KBM-7 (cell line): ENCODE measurements at regions not wholly inside any gene's neighbourhood (a gene's known extent, or its start where the extent isn't known, plus 50 kb on each side); places are given as distances from the start of the nearest gene placed in this dataset.
"Not testable (repeated sequence)": the region's sequence is repeated elsewhere in the genome, so short reads cannot be mapped to it uniquely, and the experiment has no call there.

Experiments
- DNase-seq: peaks from one replicate; pipeline ENCODE4 v3.0.0-alpha.2; 2015
- in situ Hi-C: fragments of 300-500 bp; cut with MboI; formaldehyde crosslinking; loops from 2 replicates; pipeline ENCODE4 v1.14.3; 2020; ENCODE audit warnings: low sequenced_read_pairs, low pct_unique_long_range_greater_than_20kb, mixed read lengths

GRCh38 chr1:194859481-194860154 is 1673.2 kb upstream of the B3GALT2 start:
- DNase-seq, in situ Hi-C loops: not testable (repeated sequence)

- DNase-seq, in situ Hi-C loops: not testable (repeated sequence)
Observed at GRCh38 chr1:194858811-194859480, 1672.5 kb upstream of the B3GALT2 start.

- in situ Hi-C loops = no loop called here
- no peak for DNase-seq
Observed at GRCh38 chr1:194857413-194857812, 1671.0 kb upstream of the B3GALT2 start.

GRCh38 chr1:194848846-194849245 is 1662.4 kb upstream of the B3GALT2 start:
- in situ Hi-C loops = no loop called here
- no peak for DNase-seq

GRCh38 chr1:194846488-194846887 is 1660.1 kb upstream of the B3GALT2 start:
- in situ Hi-C loops = no loop called here
- DNase-seq = no peak

- in situ Hi-C loops = no loop called here
- no peak for DNase-seq
Observed at GRCh38 chr1:194843077-194843476, 1656.7 kb upstream of the B3GALT2 start.

GRCh38 chr1:194833111-194833510 is 1646.7 kb upstream of the B3GALT2 start:
- in situ Hi-C loops = no loop called here
- DNase-seq = no peak

- in situ Hi-C loops, DNase-seq: not testable (repeated sequence)
Observed at GRCh38 chr1:194831595-194831994, 1645.2 kb upstream of the B3GALT2 start.

- in situ Hi-C loops = no loop called here
- DNase-seq = peak; percentile 6
Observed at GRCh38 chr1:194830387-194830786, 1644.0 kb upstream of the B3GALT2 start.

- no peak for DNase-seq
- in situ Hi-C loops = no loop called here
Observed at GRCh38 chr1:194829492-194829891, 1643.1 kb upstream of the B3GALT2 start.

GRCh38 chr1:194825382-194825781 is 1639.0 kb upstream of the B3GALT2 start:
- DNase-seq = no peak
- in situ Hi-C loops = no loop called here

GRCh38 chr1:194821091-194821490 is 1634.7 kb upstream of the B3GALT2 start:
- DNase-seq = no peak
- in situ Hi-C loops = no loop called here

GRCh38 chr1:194818674-194819073 is 1632.3 kb upstream of the B3GALT2 start:
- in situ Hi-C loops = no loop called here
- no peak for DNase-seq

GRCh38 chr1:194816859-194817258 is 1630.4 kb upstream of the B3GALT2 start:
- in situ Hi-C loops = no loop called here
- DNase-seq = no peak

- DNase-seq = no peak
- in situ Hi-C loops = no loop called here
Observed at GRCh38 chr1:194813096-194813495, 1626.7 kb upstream of the B3GALT2 start.

- no peak for DNase-seq
- in situ Hi-C loops = no loop called here
Observed at GRCh38 chr1:194809665-194810064, 1623.3 kb upstream of the B3GALT2 start.

- in situ Hi-C loops = no loop called here
- no peak for DNase-seq
Observed at GRCh38 chr1:194809215-194809614, 1622.8 kb upstream of the B3GALT2 start.

GRCh38 chr1:194807530-194808220 is 1621.3 kb upstream of the B3GALT2 start:
- DNase-seq = no peak
- in situ Hi-C loops = no loop called here

- DNase-seq = no peak
- in situ Hi-C loops = no loop called here
Observed at GRCh38 chr1:194802572-194802971, 1616.2 kb upstream of the B3GALT2 start.

- in situ Hi-C loops = no loop called here
Observed at GRCh38 chr1:194795917-194796593, 1609.6 kb upstream of the B3GALT2 start.

More at GRCh38 chr1:194795917-194796593, 1609.6 kb upstream of the B3GALT2 start:
- no peak for DNase-seq
